NCI-H2196 treated with DMSO at 0.1 percent for 48 hours (cell line): ENCODE measurements at regions not wholly inside any gene's neighbourhood (a gene's known extent, or its start where the extent isn't known, plus 50 kb on each side); places are given as distances from the start of the nearest gene placed in this dataset.

Source experiments
- DNase-seq: peaks from one replicate; lab custom pipeline; 2025; ENCODE audit not compliant: unreplicated experiment; lab: John Stamatoyannopoulos, UW

DNA sequence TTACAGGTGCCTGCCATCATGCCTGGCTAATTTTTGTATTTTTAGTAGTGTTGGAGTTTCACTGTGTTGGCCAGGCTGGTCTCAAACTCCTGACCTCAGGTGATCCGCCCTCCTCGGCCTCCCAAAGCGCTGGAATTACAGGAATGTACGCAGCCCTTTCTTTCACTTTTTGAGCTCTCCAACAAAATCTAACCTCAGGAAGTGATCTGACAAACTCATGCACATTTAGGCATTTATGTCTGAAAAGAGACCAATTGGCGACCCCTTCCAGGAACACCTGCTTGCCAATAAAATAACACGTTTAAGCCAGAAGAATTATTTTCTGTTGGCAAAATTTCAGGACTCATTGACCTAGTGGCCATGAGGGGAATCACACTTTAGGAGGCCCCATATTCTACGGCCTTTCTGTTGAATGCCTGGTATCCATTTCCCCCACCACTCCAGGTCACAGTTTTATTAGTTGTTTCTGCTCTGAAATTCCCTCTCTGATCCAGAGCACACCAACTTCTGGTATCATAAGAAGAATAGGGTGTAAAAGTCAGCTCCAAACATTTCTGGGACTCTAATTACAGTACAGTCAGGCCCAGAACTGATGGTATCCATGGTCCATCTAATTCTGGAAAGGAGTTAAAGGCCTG is 65.8 kb upstream of the FRMD4A start:
- DNase-seq: no peak

DNA sequence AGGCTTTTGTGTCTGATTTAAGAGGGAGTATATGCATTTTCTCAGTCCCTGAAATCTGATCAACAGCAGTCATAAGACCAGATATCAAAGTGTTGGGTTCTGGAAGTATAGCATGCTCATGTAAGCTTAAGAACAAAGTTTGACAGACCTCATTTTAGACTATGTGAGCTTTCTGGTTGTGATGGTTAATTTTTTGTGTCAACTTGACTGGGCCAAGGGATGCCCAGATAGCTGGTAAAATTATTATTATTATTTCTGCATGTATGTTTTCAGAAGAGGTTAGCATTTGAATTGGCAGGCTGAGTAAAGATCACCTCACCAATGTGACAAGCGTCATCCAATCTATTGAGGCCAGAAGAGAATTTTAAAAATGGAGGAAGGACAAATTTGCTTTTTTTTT is 63.5 kb upstream of the FRMD4A start:
- DNase-seq: no peak

DNA sequence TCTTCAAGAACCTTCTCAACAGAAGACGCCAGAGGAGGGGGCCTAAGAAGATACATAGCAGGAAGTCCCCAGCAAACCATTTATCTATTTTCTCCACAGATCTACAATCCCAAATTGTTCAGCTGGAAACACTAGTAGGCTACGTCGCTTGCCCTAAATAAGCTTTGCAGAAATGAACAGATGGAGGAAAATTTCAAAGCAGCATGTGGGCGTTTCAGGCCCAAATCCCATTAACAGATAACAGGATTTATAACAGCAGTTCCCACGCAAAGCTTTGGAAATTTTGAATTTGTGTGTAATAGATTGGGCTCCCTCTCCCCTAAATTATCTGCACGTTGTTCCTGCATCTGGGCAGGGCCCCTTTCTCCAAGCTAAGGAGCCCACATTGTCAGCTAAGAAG is 60.6 kb upstream of the FRMD4A start:
- DNase-seq: no peak

DNA sequence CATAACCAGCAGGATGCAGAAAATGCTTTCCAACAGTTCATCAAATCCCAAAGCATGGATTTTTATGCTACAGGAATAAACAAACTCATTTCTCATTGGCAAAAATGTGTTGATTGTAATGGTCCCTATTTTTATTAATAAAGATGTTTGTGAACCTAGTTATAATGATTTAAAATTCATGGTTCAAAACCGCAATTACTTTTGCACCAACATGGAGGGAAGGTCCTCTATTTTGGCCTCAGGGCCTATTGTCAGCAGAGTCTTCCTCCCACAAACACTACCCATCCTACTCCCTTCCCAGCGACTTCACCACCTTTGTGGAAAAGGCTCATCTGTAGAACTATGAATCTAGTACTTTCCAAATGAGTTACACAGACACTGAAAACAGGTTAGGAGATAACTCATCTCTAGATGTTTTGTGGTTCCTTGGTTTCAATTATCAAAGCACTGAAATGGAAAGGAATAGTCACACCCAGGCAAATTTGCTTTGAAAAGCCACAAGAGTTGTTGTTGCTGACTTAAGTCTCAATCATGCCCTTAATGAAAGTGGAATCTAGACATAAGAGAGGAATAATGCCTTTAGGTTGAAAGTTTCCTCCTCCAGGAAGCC is 59.4 kb upstream of the FRMD4A start:
- no peak for DNase-seq

DNA sequence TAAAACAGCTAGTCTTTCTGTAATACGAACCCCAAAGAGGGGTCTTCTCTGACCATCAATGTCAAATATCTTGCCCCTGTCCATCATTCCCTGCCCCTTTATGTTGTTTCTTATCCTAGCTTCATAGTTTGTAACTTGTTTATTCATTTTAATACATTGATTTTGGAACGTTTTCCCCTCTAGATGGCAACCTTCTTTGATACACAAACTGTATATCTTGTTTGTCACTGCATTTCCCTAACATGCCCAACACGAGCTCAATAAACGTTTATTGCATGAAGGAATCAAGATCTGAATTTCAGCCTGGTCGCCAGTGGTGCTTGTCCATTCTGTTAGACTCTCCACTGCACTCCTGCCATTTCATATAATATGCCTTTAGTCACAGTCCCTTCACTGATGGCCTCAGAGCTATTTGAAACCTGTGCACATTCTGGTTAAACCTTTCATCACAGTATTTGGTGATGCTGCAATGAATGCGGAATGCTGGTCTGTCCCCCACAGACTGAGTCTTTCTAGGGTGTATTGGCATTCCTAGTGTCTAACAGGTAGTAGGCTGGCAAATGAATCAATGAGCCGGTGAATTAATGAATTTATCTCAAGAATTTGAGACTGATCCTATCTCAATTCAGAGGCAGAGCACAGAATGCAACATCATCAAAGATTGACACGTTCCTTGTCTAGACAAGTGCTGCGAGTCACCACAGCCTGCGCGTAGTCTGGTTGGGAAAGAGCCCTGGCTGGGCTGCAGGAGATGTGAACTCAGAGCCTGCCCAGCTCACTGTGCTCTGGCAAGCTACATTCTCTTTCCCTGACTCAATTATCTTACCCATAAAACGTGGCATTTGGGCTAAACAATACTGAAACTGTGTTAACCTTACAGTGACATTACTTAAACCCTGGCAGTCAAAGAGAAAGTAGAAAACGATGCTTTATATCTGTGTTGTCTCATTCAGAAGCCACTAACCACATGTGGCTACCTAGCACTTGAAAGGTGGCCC is 55.2 kb upstream of the FRMD4A start:
- no peak for DNase-seq

DNA sequence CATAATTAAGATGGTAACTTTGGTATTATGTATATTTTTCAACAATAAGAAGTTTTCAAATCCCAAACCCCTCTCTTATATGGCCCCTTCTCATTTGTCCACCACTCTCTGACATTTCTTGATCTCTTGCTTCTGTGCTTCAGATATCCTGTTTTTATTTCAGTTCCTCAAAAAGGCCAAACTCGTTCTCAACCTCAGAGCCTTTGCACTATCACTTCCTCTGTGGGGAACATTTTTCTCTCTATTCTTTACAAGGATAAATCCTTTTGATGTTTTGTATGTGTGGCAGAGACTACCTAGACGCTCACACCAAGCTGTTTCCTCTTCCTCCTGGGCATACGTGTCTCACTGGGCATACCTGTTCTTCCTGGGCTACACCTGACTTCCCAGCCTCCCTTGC is 54.2 kb upstream of the FRMD4A start:
- DNase-seq: no peak

DNA sequence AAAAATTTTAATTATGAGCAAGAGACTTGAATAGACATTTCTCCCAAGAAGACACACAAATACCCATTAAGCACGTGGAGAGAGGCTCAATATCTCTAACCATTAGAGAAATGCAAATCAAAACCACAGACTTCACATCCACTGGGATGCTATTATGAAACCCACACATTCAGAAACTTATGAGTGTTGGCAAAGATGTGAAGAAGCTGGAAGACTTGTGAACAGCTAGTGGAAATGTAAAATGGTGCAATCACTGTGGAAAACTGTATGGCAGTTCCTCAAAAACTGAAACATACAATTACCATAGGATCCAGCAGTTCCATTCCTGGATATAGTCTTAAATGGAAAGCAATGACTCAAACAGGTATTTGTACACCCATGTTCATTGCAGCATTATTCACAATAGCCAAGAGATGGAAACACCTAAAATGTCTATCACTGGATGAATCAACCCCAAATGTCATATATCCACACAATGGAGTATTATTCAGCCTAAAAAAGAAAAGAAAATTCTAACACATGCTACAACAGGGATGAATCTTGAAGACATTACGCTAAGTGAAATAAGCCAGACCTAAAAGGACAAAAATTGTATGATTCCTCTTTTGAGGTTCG is 53.5 kb upstream of the FRMD4A start:
- no peak for DNase-seq

- DNase-seq: no peak
Observed at GRCh38 chr10:14383266-14383665, 52.5 kb upstream of the FRMD4A start.

GRCh38 chr10:14382531-14382930 is 51.8 kb upstream of the FRMD4A start:
- DNase-seq: no peak

DNA sequence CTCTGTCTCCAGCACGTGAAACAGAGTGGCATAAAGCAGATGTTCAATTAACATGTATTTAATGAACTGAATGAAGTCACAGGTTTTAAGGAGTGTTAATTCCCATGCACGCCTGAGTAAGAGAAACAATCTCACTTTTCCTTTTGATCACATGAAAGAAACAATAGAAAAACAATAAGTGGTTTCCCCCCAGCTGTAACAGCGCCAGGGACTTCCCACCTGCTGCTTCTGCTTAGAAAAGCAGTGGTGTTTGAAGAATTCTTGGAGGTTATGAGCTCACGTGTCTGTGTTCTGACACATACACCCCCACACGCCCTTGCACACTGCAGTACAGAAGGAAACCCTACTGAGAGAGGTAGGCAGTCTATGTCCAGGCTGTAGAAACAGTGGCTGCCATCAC is 51.3 kb upstream of the FRMD4A start:
- no peak for DNase-seq

- no peak for DNase-seq
Observed at GRCh38 chr10:14381475-14381874, 50.8 kb upstream of the FRMD4A start.

DNA sequence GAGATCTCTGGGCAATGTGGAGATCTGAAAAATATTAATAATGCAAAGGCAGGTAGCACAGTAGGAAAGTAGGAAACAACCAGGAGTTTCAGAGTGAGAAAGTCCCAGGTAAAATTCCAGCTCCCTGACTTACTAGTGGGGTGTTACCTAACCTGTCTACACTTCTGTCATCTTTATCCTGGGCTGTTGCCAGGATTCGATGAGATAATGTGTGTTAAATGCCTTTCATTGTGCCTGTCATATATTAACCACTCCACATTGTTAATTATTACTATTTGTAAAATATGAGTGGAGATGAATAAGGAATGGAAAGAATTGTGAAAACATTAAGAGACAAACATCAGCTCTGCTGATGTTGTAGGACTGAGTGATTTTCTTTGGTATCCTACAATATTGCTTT is 50.0 kb upstream of the FRMD4A start:
- no peak for DNase-seq
